Endodermal cell (in vitro differentiated cells): ENCODE measurements at regions not wholly inside any gene's neighbourhood (a gene's known extent, or its start where the extent isn't known, plus 50 kb on each side); places are given as distances from the start of the nearest gene placed in this dataset.

ENCODE experiments used
- DNase-seq: peaks from one replicate; pipeline ENCODE4 v3.0.0-alpha.2; 2017
- H3K27ac ChIP-seq: 2 replicates; pipeline ENCODE4 v1.5.1; 2013; ENCODE audit warnings: mild to moderate bottlenecking, low read depth, low read length, moderate library complexity
- H3K27me3 ChIP-seq: 2 replicates; pipeline ENCODE4 v1.6.1; 2013; ENCODE audit warnings: mild to moderate bottlenecking, low read length, moderate library complexity; ENCODE audit not compliant: insufficient read depth, control insufficient read depth, poor library complexity, severe bottlenecking
- H3K36me3 ChIP-seq: 2 replicates; pipeline ENCODE4 v1.7.0; 2013; ENCODE audit warnings: mild to moderate bottlenecking, low read length, moderate library complexity; ENCODE audit not compliant: control insufficient read depth, insufficient read depth
- H3K4me1 ChIP-seq: one replicate; pipeline ENCODE4 v1.7.0; 2013; ENCODE audit warnings: low read length; ENCODE audit not compliant: control insufficient read depth, insufficient read depth
- H3K4me3 ChIP-seq: 2 replicates; pipeline ENCODE4 v1.5.1; 2013; ENCODE audit warnings: mild to moderate bottlenecking, low read length, moderate library complexity
- H3K9ac ChIP-seq: 2 replicates; pipeline ENCODE4 v1.6.1; 2013; ENCODE audit warnings: mild to moderate bottlenecking, low read length, moderate library complexity; ENCODE audit not compliant: poor library complexity, severe bottlenecking; ENCODE audit errors: extremely low read depth
- H3K9me3 ChIP-seq: 2 replicates; pipeline ENCODE4 v1.6.1; 2013; ENCODE audit warnings: mild to moderate bottlenecking, low read length, moderate library complexity; ENCODE audit not compliant: control insufficient read depth
- H3K27ac Mint-ChIP-seq: 2 replicates; pipeline ENCODE4 v1.8.0; 2020; ENCODE audit warnings: mixed read lengths
- H3K27me3 Mint-ChIP-seq: 2 replicates; pipeline ENCODE4 v1.8.0; 2021; ENCODE audit warnings: mild to moderate bottlenecking, mixed read lengths; ENCODE audit not compliant: insufficient read depth
- H3K36me3 Mint-ChIP-seq: 2 replicates; pipeline ENCODE4 v1.8.0; 2020; ENCODE audit warnings: low read depth, mixed read lengths
- H3K4me1 Mint-ChIP-seq: 2 replicates; pipeline ENCODE4 v1.8.0; 2020; ENCODE audit warnings: mixed read lengths
- H3K4me3 Mint-ChIP-seq: 2 replicates; pipeline ENCODE4 v1.8.0; 2020; ENCODE audit warnings: mild to moderate bottlenecking, moderate library complexity, mixed read lengths
- H3K9me3 Mint-ChIP-seq: 2 replicates; pipeline ENCODE4 v1.8.0; 2020; ENCODE audit warnings: mild to moderate bottlenecking, mixed read lengths
- CTCF ChIP-seq: fragments of 200-600 bp; sonication (generic); conservative IDR thresholded peaks from 2 replicates; pipeline ENCODE4 v1.5.0; 2021; ENCODE audit warnings: antibody characterized with exemption, mild to moderate bottlenecking
- WGBS, 2 experiments: methylation state at CpG; one replicate each; pipeline versions ENCODE4 v1.1.5 to v1.1.7; 2013; ENCODE audit warnings: missing lambda C conversion rate in 2 of 2, mixed read lengths in 1 of 2; ENCODE audit not compliant: insufficient coverage in 1 of 2, insufficient read length in 1 of 2; 5-methylcytosine and 5-hydroxymethylcytosine counted together

GRCh38 chr5:29994519-29994918 lies 1199.0 kb upstream of the CDH6 start:
- DNase-seq: no peak
- no peaks in the 10 kb centered on the region for H3K4me1 ChIP-seq

GRCh38 chr5:29993286-29993685 lies 1200.2 kb upstream of the CDH6 start:
- H3K4me3 Mint-ChIP-seq: no peak overlapping the region
- no peak overlapping the region for H3K27ac Mint-ChIP-seq
- no peaks in the 10 kb centered on the region for H3K36me3 ChIP-seq
- H3K9me3 ChIP-seq: no peaks in the 10 kb centered on the region
- DNase-seq: no peak
- no peak overlapping the region for H3K9ac ChIP-seq
- no peaks in the 10 kb centered on the region for H3K4me1 ChIP-seq
- no peak overlapping the region for H3K4me3 ChIP-seq
- TF ChIP-seq CTCF: no peak
- H3K9me3 Mint-ChIP-seq: no peaks in the 10 kb centered on the region
- no peaks in the 10 kb centered on the region for H3K4me1 Mint-ChIP-seq
- 95 to 100% methylated on average over 2 to 3 of the region's 3 CpGs for WGBS, 2 experiments
- no peaks in the 10 kb centered on the region for H3K36me3 Mint-ChIP-seq
- H3K27me3 ChIP-seq: no peaks in the 10 kb centered on the region
- H3K27me3 Mint-ChIP-seq: no peaks in the 10 kb centered on the region
- H3K27ac ChIP-seq: no peak overlapping the region

More at GRCh38 chr5:29994519-29994918, 1199.0 kb upstream of the CDH6 start:
- Mint-ChIP-seq H3K27me3 (no peaks in the 10 kb centered on the region), H3K4me3 (no peak overlapping the region), H3K4me1 (no peaks in the 10 kb centered on the region), H3K27ac (no peak overlapping the region), H3K9me3 (no peaks in the 10 kb centered on the region), H3K36me3 (no peaks in the 10 kb centered on the region)
- H3K4me3 ChIP-seq: no peak overlapping the region
- no peaks in the 10 kb centered on the region for H3K27me3 ChIP-seq
- 77 to 83% methylated on average over 2 of the region's 3 CpGs for WGBS, 2 experiments
- H3K36me3 ChIP-seq: no peaks in the 10 kb centered on the region
- H3K27ac ChIP-seq: no peak overlapping the region
- H3K9ac ChIP-seq: no peak overlapping the region
- H3K9me3 ChIP-seq: no peaks in the 10 kb centered on the region
- no peak for TF ChIP-seq CTCF

DNA sequence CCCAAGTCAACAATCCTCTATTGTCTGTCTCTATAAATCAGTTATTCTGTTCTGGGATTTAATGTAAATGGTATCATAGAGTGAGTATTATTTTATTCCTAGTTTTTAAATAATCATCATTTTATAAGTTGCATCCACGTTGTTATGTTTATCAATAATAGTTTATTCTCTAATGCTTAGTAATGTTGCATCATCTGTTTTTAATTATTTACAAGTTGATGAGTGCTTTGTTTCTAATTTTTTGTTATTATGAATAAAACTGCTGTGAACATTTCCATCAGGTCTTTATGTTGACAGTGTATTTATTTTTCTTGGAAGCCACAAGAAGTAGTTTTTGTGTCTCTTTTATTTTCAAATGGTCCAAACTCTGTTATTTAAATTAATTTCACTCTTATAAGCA lies 1201.2 kb upstream of the CDH6 start:
- Histone ChIP-seq H3K4me3 (no peak overlapping the region), H3K27ac (no peak overlapping the region), H3K36me3 (no peaks in the 10 kb centered on the region), H3K9ac (no peak overlapping the region), H3K4me1 (no peaks in the 10 kb centered on the region), H3K9me3 (no peaks in the 10 kb centered on the region), H3K27me3 (no peaks in the 10 kb centered on the region)
- Mint-ChIP-seq H3K4me3 (no peak overlapping the region), H3K4me1 (no peaks in the 10 kb centered on the region), H3K27ac (no peak overlapping the region), H3K9me3 (no peaks in the 10 kb centered on the region), H3K27me3 (no peaks in the 10 kb centered on the region), H3K36me3 (no peaks in the 10 kb centered on the region)
- WGBS, 2 experiments: no CpG with 5 or more reads among the region's 1 CpG
- no peak for TF ChIP-seq CTCF
- DNase-seq: no peak
